H9 (cell line): ENCODE measurements at regions not wholly inside any gene's neighbourhood (a gene's known extent, or its start where the extent isn't known, plus 50 kb on each side); places are given as distances from the start of the nearest gene placed in this dataset.

Experiments
- DNase-seq: peaks from one replicate; pipeline ENCODE4 v3.0.0-alpha.2; 2017
- H2AFZ ChIP-seq: one replicate; pipeline ENCODE4 v1.6.1; 2013; ENCODE audit warnings: mild to moderate bottlenecking, low read length, control low read depth, moderate library complexity
- H2AK5ac ChIP-seq: 2 replicates; pipeline ENCODE4 v1.6.1; 2013; ENCODE audit warnings: low read length, control low read depth, mixed read lengths; ENCODE audit not compliant: insufficient read length
- H2BK120ac ChIP-seq: one replicate; pipeline ENCODE4 v1.6.1; 2013; ENCODE audit warnings: low read depth, mild to moderate bottlenecking, low read length, control low read depth, inconsistent platforms; ENCODE audit not compliant: poor library complexity, severe bottlenecking
- H2BK12ac ChIP-seq: 2 replicates; pipeline ENCODE4 v1.6.1; 2013; ENCODE audit warnings: low read length, control low read depth, mixed read lengths, low read depth; ENCODE audit not compliant: insufficient read length
- H2BK15ac ChIP-seq: 2 replicates; pipeline ENCODE4 v1.6.1; 2013; ENCODE audit warnings: low read depth, low read length, control low read depth
- H2BK20ac ChIP-seq: one replicate; pipeline ENCODE4 v1.6.1; 2013; ENCODE audit warnings: low read depth, mild to moderate bottlenecking, low read length, control low read depth, inconsistent platforms; ENCODE audit not compliant: poor library complexity, severe bottlenecking
- H2BK5ac ChIP-seq: 2 replicates; pipeline ENCODE4 v1.6.1; 2013; ENCODE audit warnings: low read length, control low read depth, mixed read lengths; ENCODE audit not compliant: insufficient read length
- H3K14ac ChIP-seq: 2 replicates; pipeline ENCODE4 v1.6.1; 2013; ENCODE audit warnings: low read length, control low read depth; ENCODE audit not compliant: insufficient read depth
- H3K18ac ChIP-seq: 2 replicates; pipeline ENCODE4 v1.6.1; 2013; ENCODE audit warnings: low read depth, mild to moderate bottlenecking, mixed read lengths, low read length, control low read depth; ENCODE audit not compliant: insufficient read length
- H3K23ac ChIP-seq: 2 replicates; pipeline ENCODE4 v1.6.1; 2013; ENCODE audit warnings: low read length, control low read depth, mixed read lengths, low read depth; ENCODE audit not compliant: insufficient read length
- H3K23me2 ChIP-seq: 2 replicates; pipeline ENCODE4 v1.6.1; 2013; ENCODE audit warnings: low read depth, mild to moderate bottlenecking, mixed read lengths, low read length, control low read depth; ENCODE audit not compliant: insufficient read length, poor library complexity, severe bottlenecking
- H3K27ac ChIP-seq: 2 replicates; pipeline ENCODE4 v1.5.1; 2013; ENCODE audit warnings: low read length, control low read depth, mixed read lengths, low read depth; ENCODE audit not compliant: insufficient read length
- H3K27me3 ChIP-seq: 2 replicates; pipeline ENCODE4 v1.6.1; 2013; ENCODE audit warnings: low read length, control low read depth, inconsistent platforms; ENCODE audit not compliant: insufficient read depth
- H3K4ac ChIP-seq: 2 replicates; pipeline ENCODE4 v1.6.1; 2013; ENCODE audit warnings: low read depth, mild to moderate bottlenecking, control low read depth, inconsistent platforms, low read length, moderate library complexity
- H3K4me1 ChIP-seq: 2 replicates; pipeline ENCODE4 v1.6.1; 2013; ENCODE audit warnings: low read length, control low read depth, inconsistent platforms; ENCODE audit not compliant: insufficient read depth
- H3K4me2 ChIP-seq: 2 replicates; pipeline ENCODE4 v1.6.1; 2013; ENCODE audit warnings: low read length, control low read depth, mixed read lengths; ENCODE audit not compliant: insufficient read length, insufficient read depth
- H3K56ac ChIP-seq: 2 replicates; pipeline ENCODE4 v1.6.1; 2013; ENCODE audit warnings: low read depth, mild to moderate bottlenecking, mixed read lengths, low read length, control low read depth; ENCODE audit not compliant: insufficient read length
- H3K79me1 ChIP-seq: 2 replicates; pipeline ENCODE4 v1.6.1; 2013; ENCODE audit warnings: low read depth, mild to moderate bottlenecking, moderate library complexity, low read length, control low read depth, inconsistent platforms; ENCODE audit not compliant: insufficient read depth, poor library complexity, severe bottlenecking
- H3K79me2 ChIP-seq: 2 replicates; pipeline ENCODE4 v1.6.1; 2013; ENCODE audit warnings: low read length, control low read depth, inconsistent platforms; ENCODE audit not compliant: insufficient read depth
- H3K9ac ChIP-seq: 2 replicates; pipeline ENCODE4 v1.6.1; 2013; ENCODE audit warnings: low read length, control low read depth, mixed read lengths; ENCODE audit not compliant: insufficient read length; ENCODE audit errors: extremely low read depth
- H3K9me3 ChIP-seq: one replicate; pipeline ENCODE4 v1.6.1; 2013; ENCODE audit warnings: low read depth, low read length, inconsistent platforms; ENCODE audit not compliant: control insufficient read depth
- H3T11ph ChIP-seq: one replicate; pipeline ENCODE4 v1.6.1; 2013; ENCODE audit warnings: mild to moderate bottlenecking, low read length, control low read depth, inconsistent platforms
- H4K20me1 ChIP-seq: one replicate; pipeline ENCODE4 v1.6.1; 2013; ENCODE audit not compliant: control insufficient read depth, insufficient read length, insufficient read depth
- H4K5ac ChIP-seq: 2 replicates; pipeline ENCODE4 v1.6.1; 2013; ENCODE audit warnings: low read depth, mild to moderate bottlenecking, mixed read lengths, low read length, control low read depth; ENCODE audit not compliant: insufficient read length
- H4K8ac ChIP-seq: replicated peaks from 2 replicates; pipeline ENCODE4 v1.6.1; 2013; ENCODE audit warnings: low read length, control low read depth, mixed read lengths, low read depth; ENCODE audit not compliant: insufficient read length
- H4K91ac ChIP-seq: 2 replicates; pipeline ENCODE4 v1.6.1; 2013; ENCODE audit warnings: low read depth, mild to moderate bottlenecking, moderate library complexity, mixed read lengths, low read length, control low read depth; ENCODE audit not compliant: insufficient read length
- H3K27ac Mint-ChIP-seq, 3 experiments: 2 replicates in 2 of 3; 3 replicates in 1 of 3; pipeline ENCODE4 v1.8.0; 2020 to 2021; ENCODE audit warnings: mixed read lengths in 3 of 3, mild to moderate bottlenecking in 1 of 3, moderate library complexity in 1 of 3
- H3K27me3 Mint-ChIP-seq: 2 replicates; pipeline ENCODE4 v1.8.0; 2021; ENCODE audit warnings: low read depth, mild to moderate bottlenecking, moderate library complexity, mixed read lengths
- H3K36me3 Mint-ChIP-seq, 3 experiments: 2 replicates in 2 of 3; 3 replicates in 1 of 3; pipeline ENCODE4 v1.8.0; 2020 to 2021; ENCODE audit warnings: low read depth in 3 of 3, mixed read lengths in 3 of 3; ENCODE audit not compliant: insufficient read depth in 1 of 3
- H3K4me1 Mint-ChIP-seq, 2 experiments: 2 replicates each; pipeline ENCODE4 v1.8.0; 2020; ENCODE audit warnings: mixed read lengths in 2 of 2
- H3K4me3 Mint-ChIP-seq, 2 experiments: 2 replicates in 1 of 2; 3 replicates in 1 of 2; pipeline ENCODE4 v1.8.0; 2020 to 2021; ENCODE audit warnings: mild to moderate bottlenecking in 2 of 2, mixed read lengths in 2 of 2, moderate library complexity in 1 of 2
- H3K9me3 Mint-ChIP-seq, 2 experiments: 2 replicates in 1 of 2; 3 replicates in 1 of 2; pipeline ENCODE4 v1.8.0; 2020; ENCODE audit warnings: mild to moderate bottlenecking in 2 of 2, mixed read lengths in 2 of 2, moderate library complexity in 1 of 2
- CTCF ChIP-seq: fragments of 200-600 bp; sonication (generic); conservative IDR thresholded peaks from 3 replicates; pipeline ENCODE4 v1.8.0; 2021; ENCODE audit warnings: antibody characterized with exemption, mild to moderate bottlenecking
- WGBS: extraction: QIAGEN DNeasy Blood & Tissue Kit; methylation state at CpG from one replicate; pipeline ENCODE4 v1.1.7; 2013; ENCODE audit warnings: missing lambda C conversion rate, low lambda C conversion rate, mixed read lengths; ENCODE audit not compliant: insufficient read length; ENCODE audit errors: extremely low coverage; 5-methylcytosine and 5-hydroxymethylcytosine counted together

GRCh38 chr9:109718861-109719260 lies 61.1 kb upstream of the PALM2AKAP2 start:
- Histone ChIP-seq H3K27me3 (no peaks in the 10 kb centered on the region), H3K23ac (no peak overlapping the region), H3K79me2 (no peaks in the 10 kb centered on the region), H3K4ac (no peak overlapping the region), H3K4me2 (no peak overlapping the region), H3K79me1 (no peaks in the 10 kb centered on the region), H2AK5ac (no peak overlapping the region), H3T11ph (no peak overlapping the region), H4K91ac (no peak overlapping the region), H3K56ac (no peak overlapping the region), H4K5ac (no peak overlapping the region), H2BK120ac (no peak overlapping the region), H2BK12ac (no peak overlapping the region), H2BK15ac (no peak overlapping the region), H4K20me1 (no peaks in the 10 kb centered on the region), H3K14ac (no peak overlapping the region), H3K23me2 (no peaks in the 10 kb centered on the region), H3K18ac (no peak overlapping the region), H3K27ac (no peak overlapping the region), H4K8ac (no peak overlapping the region), H2AFZ (no peak overlapping the region), H3K9ac (no peak overlapping the region), H3K9me3 (no peaks in the 10 kb centered on the region), H3K4me1 (no peaks in the 10 kb centered on the region), H2BK20ac (no peak overlapping the region), H2BK5ac (no peak overlapping the region)
- Mint-ChIP-seq H3K4me3 (no peak overlapping the region), H3K27me3 (no peaks in the 10 kb centered on the region), H3K9me3 (no peaks in the 10 kb centered on the region), H3K36me3 (no peaks in the 10 kb centered on the region), H3K4me1 (peaks cover 0 to 3% of the 10 kb centered on the region in 2 experiments; a peak in 2 of 4 replicates), H3K27ac (no peak overlapping the region)
- DNase-seq, result no peak
- TF ChIP-seq CTCF, result no peak
- WGBS, result no CpG with 5 or more reads among the region's 3 CpGs
